ENCODE measurements at regions not wholly inside any gene's neighbourhood (a gene's known extent, or its start where the extent isn't known, plus 50 kb on each side); places are given as distances from the start of the nearest gene placed in this dataset.
"Not testable (repeated sequence)": the region's sequence is repeated elsewhere in the genome, so short reads cannot be mapped to it uniquely, and the experiment has no call there.

DNA sequence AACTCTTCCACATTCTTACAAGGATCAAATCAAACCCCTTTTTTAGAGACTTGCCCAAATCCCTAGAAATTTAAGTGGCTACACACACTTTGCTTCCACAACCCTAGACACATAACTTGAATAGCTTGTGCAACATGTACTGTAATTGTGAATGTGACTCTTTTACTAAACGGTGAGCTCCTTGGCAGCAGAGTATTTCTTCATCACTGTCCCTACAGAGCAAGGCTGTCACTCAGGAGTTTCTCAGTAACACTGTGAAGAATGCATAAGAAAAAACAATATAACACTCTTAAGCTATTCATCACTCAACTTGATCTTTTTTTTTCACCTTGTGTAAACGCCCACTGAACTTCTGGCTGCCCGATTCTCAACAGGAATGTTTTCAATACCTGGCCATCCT is 53.8 kb upstream of the ADAMTS18 start:
- DNase-seq (ENCODE audit: low spot score): no peak

DNA sequence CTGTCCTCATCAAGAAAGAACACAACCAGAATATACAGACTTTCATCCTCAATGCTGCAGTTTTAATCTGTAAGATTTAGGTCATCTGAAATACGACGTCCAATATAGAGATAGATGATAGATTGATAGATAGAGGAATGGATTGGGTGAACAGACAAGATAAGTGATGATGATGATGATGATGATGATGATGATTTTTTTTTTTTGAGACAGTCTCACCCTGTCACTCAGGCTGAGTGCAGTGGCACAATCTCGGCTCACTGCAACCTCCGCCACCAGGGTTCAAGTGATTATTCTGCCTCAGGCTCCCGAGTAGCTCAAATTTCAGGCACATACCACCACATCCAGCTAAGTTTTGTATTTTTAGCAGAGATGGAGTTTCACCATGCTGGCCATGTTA is 56.3 kb upstream of the ADAMTS18 start:
- DNase-seq (ENCODE audit: low spot score): no peak

DNA sequence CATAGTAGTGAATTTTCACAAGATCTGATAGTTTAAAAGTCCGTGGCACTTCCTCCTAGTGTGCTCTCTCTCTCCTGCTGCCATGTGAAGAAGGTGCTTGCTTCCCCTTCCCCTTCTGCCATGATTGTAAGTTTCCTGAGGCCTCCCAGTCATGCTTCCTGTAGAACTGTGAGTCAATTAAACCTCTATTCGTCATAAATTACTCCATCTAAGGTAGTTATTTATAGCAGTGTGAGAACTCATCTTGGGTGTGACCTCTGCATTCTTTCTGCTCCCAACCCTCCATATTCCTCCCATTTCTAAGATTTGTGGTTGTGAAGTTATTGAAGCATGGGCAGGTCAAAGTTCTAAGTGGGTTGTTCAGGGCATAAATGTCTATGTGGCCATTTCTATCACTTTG is 62.1 kb upstream of the ADAMTS18 start:
- DNase-seq (ENCODE audit: low spot score): no peak

DNA sequence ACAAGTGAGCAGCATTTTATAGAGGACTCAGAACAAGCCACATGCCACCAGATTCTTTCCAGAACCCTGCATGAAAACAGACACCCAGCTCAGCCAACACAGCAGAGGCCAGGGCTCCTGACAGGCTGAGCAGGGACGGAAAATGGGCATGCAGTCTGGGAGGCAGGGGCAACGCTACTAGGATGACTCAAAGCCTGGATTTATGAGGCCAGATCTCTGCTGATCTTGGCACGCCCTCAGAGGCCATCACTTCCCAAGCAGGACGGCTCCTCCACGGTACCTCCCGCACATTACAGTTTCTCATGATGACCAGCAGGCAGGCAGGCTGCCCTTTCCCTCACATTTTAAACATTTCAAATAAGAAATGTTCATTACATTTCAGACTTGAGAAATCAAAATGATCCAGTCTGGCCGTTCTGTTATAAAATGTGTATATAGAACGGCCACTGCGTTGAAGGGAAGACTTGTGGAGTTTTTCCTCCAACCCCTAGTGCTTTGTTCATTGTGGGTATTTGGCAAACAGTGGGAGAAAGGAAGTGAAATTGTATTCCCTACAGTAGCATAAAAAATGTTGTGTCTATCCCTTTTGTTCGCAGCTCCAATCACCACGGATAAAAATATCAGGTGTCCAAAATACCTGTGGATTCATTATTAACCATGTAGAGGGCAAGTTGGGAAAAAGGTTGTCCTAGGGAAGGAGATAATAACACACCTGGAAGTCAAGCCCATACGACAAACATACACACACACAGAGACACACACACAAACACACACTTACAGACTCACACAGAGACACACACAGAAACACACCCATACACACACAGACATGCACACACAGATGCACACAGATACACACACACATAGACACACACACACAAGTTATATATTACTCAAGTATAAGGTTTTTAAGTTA is 64.8 kb upstream of the ADAMTS18 start:
- no peak for DNase-seq (ENCODE audit: low spot score)

DNA sequence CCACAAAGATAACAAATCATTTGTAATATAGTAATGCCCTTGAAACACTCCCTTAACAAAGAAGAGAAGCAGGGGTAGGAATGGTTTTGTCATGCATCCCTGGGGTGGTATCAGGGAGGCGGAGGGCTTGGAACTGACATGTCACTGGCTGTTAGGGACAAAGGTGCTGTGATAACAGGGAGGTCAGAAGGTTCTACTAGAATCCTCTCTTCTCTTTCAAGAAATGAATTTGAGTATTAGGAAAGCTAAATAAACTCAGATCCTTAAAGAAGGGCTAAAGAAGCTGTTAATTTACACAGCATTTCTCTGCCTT is 65.4 kb upstream of the ADAMTS18 start:
- DNase-seq (ENCODE audit: low spot score): no peak

DNA sequence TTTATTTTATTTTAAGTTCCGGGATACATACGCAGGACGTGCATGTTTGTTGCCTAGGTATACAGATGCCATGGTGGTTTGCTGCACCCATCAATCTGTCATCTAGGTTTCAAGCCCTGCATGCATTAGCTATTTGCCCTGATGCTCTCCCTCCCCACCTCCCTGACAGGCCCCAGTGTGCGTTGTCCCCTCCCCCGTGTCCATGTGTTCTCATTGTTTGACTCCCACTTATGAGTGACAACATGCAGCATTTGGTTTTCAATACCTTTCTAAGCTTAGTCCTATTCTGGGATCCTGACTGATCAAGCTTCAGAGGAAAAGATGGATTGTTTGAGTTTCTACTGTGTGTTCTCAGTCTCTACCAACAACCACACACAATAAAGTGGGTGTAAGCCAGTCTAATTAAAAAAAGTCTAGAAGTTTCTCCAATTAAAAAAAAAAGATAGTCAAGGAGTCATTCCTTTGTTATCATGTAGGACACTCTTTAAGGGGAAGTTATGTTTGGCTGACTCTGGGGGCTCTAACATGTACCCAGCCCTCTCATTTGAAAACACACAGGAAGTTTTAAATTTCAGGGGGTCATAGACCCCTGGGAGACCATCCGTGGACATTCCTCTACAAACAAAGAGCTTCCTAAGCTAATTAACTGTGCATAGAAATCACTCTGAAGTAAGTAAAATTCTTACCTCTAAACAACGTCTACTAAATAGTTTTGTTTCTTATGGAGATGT is 66.3 kb upstream of the ADAMTS18 start:
- no peak for DNase-seq (ENCODE audit: low spot score)

DNA sequence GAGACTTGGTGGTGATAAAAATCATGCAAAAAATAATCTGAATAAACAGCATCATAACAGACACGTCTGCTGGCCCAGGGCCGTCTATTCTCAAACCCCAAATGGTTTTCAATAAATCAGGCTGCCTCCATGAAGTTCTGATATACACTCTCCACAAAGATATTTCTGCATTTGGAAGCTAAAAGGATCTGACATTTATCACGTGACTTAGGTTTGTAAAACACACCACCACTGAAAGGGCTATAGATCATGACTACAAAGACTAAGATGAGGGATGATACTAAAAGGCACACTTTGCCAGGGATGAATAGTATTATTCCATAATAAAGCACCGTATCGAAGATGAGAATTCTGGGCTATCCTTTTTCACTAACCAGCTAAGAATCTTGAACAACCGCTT is 67.6 kb upstream of the ADAMTS18 start:
- no peak for DNase-seq (ENCODE audit: low spot score)

DNA sequence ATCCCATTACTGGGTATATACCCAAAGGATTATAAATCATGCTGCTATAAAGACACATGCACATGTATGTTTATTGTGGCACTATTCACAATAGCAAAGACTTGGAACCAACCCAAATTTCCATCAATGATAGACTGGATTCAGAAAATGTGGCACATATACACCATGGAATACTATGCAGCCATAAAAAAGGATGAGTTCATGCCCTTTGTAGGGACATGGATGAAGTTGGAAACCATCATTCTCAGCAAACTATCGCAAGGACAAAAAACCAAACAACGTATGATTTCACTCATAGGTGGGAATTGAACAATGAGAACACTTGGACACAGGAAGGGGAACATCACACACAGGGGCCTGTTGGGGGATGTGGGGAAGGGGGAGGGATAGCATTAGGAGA is 71.7 kb upstream of the ADAMTS18 start:
- not testable (repeated sequence) for DNase-seq (ENCODE audit: low spot score)

DNA sequence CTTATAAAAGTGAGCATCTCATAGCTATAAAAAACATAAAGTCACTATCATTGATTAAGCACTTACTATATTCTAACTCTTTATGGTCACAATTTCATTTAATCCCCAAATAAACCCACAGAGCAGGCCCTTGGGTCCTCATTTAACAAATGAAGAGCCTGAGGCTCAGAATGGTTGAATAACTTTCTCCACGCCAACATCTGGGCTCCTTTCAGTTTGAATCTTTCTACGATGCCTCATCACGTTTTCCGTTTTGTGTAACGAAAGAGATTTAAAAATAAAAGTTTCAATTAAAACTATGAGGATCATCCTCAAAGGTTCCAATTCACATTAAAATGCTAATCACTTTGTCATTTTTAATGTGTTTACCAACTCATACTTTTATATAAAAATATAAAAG is 74.2 kb upstream of the ADAMTS18 start:
- no peak for DNase-seq (ENCODE audit: low spot score)

DNA sequence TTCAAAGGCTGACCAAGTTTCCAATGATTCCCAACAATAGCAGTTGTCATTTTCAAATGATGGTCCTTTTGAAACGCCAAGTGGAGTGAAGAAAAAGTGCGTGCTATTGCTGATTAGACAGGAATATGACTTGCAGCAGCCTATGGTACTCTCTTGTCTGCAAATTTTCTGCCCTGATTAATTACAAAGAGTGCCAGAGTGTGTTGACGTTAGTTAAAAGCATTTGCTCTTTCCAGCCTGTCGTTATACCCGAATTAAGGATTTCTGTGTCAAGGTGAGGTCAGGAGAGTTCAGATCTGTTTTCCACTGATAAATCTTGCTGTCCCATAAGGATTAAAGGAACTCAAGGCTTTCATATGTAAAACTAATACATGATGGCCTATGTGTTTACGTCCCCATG is 75.0 kb upstream of the ADAMTS18 start:
- DNase-seq (ENCODE audit: low spot score): no peak

DNA sequence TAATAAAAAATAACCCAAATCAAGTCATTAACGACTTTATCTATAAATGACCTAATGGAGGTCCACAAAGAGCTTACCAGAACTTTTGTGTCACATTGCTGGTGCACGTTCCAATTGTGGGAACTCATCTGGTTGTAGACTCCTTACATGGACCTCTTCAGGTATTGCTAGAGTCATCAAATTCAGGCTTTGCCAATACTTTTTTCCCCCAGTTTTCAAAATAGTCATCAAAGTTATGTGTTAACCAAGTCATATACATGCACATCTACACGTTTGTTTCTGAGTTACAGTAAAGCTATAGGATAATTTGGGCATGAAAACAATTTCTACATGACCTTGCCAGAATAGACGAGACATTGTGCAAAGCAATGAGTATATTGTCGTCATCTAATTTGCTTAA is 76.2 kb upstream of the ADAMTS18 start:
- no peak for DNase-seq (ENCODE audit: low spot score)

DNA sequence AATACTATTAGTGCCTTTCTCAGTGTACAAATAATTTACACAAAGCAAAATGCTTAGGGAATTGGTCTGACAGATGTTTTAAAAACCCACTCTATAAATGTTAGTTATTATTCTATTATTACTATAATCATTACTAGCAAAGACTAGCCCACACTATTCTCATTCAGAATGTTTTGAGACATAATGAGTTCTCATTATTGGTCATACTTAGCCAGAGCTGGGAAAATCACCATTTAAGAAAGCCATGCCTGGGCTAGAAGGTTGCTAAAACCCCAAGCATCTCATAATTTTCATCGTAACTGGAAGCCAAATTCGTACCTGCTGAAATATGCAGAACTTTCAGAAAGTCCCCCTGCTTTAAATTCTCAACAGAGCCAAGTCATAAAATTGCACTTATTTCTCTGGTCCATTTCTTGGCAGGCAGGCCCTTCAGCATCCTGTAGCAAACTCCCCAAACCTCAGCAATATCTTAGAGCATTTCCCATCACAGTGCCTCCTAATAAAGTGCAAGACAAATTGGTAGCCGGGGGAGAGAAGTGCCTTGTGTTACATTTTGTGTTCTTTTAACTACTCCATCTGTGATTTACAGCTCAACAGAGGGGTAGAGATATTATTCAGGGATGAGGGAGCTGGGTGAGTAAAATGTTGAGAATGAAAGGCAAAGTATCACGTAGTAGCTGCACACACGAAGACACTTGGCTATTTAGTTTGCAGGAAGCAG is 79.8 kb upstream of the ADAMTS18 start:
- DNase-seq (ENCODE audit: low spot score): no peak

DNA sequence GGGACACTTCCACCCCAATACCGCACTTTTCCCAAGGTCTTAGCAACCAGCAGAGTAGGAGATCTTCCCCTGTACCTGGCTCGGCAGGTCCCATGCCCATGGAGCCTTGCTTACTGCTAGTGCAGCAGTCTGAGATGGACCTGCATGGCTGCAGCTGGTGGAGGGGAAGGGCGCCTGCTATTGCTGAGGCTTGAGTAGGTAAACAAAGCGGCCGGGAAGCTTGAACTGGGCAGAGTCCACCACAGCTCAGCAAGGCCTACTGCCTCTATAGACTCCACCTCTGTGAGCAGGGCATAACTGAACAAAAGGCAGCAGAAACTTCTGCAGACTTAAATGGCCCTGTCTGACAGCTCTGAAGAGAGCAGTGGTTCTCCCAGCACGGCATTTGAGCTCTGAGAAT is 90.4 kb upstream of the ADAMTS18 start:
- DNase-seq (ENCODE audit: low spot score): not testable (repeated sequence)

DNA sequence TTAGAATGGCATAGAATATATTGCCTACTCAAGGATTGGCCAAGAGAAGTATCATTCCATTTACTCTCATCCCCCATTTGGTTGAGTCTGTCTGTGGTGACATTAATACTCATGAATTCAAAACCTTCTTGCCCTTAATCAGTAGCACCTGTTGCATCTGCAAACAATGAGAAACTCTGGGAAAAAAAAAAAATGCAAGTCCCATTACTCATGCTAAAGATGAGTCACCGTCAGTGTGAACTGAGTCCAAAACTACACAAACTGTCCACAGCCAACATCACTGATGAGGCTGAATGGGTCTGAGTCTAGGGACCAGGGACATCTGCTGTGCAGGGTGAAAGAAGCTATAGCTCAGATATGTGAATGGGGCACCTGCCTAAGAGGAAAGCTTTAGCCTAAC is 96.9 kb upstream of the ADAMTS18 start:
- no peak for DNase-seq (ENCODE audit: low spot score)

DNA sequence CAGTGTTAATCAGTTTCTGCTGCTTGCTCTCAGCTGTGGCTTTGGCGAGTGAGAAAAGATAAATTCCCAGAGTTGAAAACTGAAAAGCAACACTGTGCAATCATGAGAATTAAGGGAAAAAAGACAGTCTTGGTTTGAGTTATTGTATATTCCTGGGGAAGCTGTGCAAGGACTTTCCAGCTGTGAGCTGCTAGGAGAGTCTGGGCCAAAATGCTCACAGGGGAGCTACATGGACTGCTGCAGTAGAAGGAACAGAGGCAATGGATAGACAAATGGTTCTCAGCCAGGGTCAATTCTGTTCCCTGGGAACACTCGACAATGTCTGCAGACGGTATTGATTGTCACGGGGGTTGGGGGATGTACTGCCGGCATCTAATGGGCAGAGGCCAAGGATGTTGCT is 102.0 kb upstream of the ADAMTS18 start:
- DNase-seq (ENCODE audit: low spot score): no peak

DNA sequence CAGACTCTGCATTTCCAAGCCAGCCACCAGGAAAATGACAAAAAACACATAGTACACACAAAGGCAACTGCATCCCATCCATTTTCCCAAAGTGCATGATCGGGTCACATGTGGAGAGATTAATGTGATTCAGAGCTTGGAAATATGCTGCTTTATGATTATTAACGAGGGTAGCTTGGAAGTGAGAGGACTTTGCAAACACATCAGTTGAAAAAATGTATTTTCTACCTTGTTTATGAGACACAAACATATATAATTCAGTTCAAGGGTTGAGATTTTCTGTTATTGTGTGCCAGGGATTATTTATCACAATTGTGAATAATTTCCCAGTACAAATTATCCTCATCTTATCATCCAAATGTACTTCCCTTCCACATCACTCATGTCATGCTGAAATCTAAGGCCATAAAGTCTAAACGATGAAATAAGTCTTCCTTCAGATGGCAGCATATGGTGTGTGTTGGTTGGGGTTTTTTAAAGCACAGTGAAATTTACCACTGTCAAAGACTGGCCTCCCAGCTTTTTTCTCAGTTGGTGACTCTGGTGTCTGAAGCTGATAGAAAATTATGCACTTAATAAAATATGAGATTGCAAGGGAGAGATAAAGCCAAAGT is 104.7 kb upstream of the ADAMTS18 start:
- no peak for DNase-seq (ENCODE audit: low spot score)

DNA sequence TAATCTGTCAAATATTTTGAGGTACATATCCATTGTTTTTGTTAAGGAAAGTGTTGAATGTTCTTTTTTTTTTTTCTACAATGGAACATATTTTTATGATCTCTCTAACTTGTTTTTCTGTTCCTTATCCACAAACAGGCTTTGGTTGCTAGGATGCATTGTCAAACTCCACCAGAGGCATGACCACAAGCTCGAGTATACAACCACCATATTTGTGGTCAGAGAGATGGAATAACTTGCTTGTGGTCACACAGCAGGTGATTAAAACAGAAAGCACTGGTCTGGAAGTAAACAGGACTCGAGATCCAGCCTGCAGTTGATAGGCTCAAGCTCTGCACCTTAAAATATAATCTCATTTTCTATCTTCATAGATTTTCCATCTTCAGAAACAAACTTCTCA is 105.8 kb upstream of the ADAMTS18 start:
- no peak for DNase-seq (ENCODE audit: low spot score)

DNA sequence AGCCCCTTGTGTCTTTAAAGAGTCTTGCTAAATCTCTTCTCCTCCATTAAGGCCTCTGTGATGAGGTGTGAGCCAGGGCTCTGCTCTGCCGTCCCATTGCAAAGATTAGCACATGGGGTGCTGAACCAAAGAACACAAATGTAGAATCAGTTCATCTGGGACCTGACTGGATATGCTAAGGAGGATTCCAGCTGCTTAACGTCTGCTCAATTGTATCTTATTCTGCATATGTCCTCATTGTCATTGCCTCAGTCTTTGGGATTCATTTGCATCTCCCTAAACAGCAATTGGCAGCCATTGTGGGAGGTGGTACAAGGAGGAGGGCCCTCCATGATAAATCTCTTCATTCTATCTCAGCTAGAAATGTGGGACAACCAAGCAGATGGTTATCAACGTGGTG is 106.3 kb upstream of the ADAMTS18 start:
- DNase-seq (ENCODE audit: low spot score): no peak

DNA sequence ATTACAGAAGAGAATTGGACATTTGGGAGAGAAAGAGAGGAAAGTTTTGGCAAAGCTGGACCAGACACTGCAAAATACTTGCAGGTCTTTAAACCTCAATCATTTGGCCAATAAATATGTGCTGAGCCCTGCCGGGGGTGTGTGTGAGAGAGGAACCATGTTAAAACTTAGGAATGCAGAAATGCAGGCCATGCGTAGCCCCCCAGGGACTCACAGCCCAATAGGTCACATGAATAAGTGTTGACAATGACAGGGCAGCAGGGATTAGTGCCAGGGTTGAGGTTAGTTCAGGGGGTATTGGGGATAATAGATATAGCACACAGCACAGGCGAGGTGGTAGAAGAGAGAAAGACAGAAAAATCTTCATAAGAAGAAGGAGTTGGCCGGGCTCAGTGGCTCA is 113.3 kb upstream of the ADAMTS18 start:
- no peak for DNase-seq (ENCODE audit: low spot score)

DNA sequence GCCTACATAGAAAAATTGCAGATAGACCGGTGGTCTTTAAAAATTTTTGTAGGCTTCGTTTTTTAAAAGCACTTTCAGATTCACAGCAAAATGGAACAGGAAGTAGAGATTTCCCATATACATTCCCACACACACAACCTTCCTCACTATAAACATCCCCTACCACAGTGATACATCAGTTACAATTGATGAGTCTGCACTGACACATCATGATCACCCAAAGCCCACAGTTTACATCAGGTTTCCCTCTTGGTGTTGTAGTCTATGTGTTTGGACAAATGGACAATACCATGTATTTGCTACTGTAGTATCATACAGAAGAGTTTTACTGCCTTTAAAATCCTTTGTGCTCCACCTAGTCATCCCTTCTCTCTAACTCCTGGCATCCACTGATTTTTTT is 113.9 kb upstream of the ADAMTS18 start:
- no peak for DNase-seq (ENCODE audit: low spot score)

DNA sequence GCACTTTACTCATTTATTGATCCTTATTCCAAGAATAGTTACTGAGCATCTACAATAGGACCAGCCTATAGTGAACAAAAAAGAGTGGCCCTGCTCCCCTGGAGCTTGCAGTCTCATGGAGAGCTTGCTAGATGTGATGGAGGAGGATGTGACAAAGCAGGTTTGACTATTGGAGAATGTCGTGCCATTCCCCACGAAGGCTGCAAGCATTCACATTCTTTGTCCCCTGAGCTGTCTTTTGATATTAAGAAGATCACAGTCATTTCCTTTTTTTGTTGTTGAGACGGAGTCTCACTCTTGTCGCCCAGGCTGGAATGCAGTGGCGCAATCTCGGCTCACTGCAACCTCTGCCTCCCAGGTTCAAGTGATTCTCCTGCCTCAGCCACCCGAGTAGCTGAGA is 115.0 kb upstream of the ADAMTS18 start:
- no peak for DNase-seq (ENCODE audit: low spot score)

DNA sequence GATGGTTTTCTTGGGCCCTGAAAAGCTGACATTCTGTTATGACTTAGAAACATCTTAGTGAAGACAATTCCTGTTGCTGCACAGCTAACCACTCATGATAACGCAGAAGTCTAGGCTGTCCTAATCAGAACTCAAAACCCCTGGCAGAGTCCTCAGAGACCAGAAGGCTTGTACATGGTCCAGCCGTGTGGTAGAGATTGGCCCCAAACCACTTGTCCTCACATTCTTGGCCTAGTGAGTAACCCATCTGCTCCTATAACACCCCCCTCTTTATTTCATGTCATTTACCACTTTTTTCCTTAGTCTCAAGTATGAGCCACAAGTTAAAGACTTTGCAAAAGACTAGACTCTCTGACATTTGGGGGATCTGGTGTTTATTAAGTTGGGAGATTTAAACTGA is 116.5 kb upstream of the ADAMTS18 start:
- DNase-seq (ENCODE audit: low spot score): no peak

DNA sequence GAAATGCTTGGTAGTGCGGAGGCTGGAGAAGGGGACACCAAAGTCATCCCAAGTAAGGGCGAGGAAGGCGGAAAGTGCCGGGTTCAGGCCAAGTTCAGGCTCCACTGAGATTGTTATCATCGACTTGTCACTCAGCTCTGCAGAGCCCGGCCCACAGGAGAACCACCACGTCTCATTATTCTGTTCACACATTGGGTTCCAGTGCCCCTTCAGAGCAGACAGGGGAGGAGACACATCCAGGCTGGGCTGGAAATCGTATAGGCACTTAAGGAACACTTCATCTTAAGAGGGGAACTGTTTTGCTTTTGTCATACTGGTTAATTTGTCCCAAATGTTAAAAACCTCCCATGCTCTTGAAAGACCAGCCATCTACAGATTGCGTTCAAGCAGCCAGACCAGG is 118.3 kb upstream of the ADAMTS18 start:
- DNase-seq (ENCODE audit: low spot score): no peak

Data from CD4-positive, alpha-beta T cell treated with Interleukin-6 at 100 ng/mL for 8 hours (primary cell).